Endothelial cell of umbilical vein (primary cell): ENCODE measurements at regions not wholly inside any gene's neighbourhood (a gene's known extent, or its start where the extent isn't known, plus 50 kb on each side); places are given as distances from the start of the nearest gene placed in this dataset.

Experiments
- CTCF ChIP-seq, 2 donors: IDR thresholded peaks; 1 replicate in 1 of 2; 2 replicates in 1 of 2; pipeline ENCODE4 v1.5.1; 2011; ENCODE audit warnings: low read length in 2 of 2, mild to moderate bottlenecking in 2 of 2, moderate library complexity in 2 of 2, control low read depth in 1 of 2, inconsistent platforms in 1 of 2, low read depth in 1 of 2; ENCODE audit not compliant: insufficient read depth in 1 of 2; ENCODE audit errors: extremely low read depth in 1 of 2
- FOS ChIP-seq: IDR thresholded peaks from 2 replicates; pipeline ENCODE4 v1.6.1; 2011; ENCODE audit warnings: mild to moderate bottlenecking, low read length, moderate library complexity, borderline replicate concordance; ENCODE audit not compliant: insufficient read depth
- POLR2A ChIP-seq: IDR thresholded peaks from 2 replicates; pipeline ENCODE4 v1.6.1; 2012; ENCODE audit warnings: low read depth, mild to moderate bottlenecking, control low read depth, low read length
- POLR2AphosphoS5 ChIP-seq: IDR thresholded peaks from 2 replicates; pipeline ENCODE4 v1.6.1; 2012; ENCODE audit warnings: low read depth, mild to moderate bottlenecking, control low read depth, low read length, moderate library complexity; ENCODE audit not compliant: insufficient read depth

DNA sequence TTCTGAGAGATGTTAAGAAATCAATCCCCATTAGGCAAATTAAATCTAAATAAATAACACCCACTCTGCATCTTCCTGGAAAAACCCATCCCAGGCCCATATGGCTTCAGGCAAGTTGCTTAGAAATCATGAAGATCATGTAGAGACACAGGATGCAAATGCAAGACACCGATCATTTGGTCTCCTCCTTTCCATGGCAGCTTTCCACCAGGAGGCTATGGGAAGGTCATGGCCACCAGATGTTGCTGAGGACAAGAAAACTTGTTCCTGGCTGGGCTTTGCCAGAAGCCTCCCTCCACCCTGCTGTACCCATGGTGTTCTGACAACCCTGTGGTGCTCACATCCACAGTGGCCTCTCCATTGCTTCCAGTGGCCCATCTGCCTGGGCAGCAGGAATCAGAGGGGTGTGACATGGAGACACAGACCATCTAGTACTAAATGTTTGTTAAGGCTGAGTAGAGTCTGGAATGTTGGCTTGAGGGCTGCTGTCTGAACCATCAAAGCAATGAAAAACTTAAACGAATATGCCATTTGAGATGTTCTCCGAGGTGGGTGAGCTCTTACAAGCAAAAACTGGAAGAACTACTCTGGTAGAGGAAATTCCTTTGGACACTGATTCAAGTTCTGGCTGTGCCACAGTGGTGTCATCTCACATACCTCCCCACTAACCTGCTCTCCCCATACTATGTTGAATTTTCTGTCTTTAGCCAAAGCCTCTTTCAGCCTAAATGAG is 293.2 kb downstream of the TNS1 start:
- TF ChIP-seq CTCF (IDR thresholded peaks at IDR 0.05; ENCODE audit: extremely low read depth in 1 of 2, insufficient read depth in 1 of 2, low read depth in 1 of 2, low read length in 2 of 2) (no peak), FOS (no peak), POLR2A (no peak), POLR2AphosphoS5 (no peak)
